Hepatic stellate cell (primary cell): ENCODE measurements at regions not wholly inside any gene's neighbourhood (a gene's known extent, or its start where the extent isn't known, plus 50 kb on each side); places are given as distances from the start of the nearest gene placed in this dataset.
"Not testable (repeated sequence)": the region's sequence is repeated elsewhere in the genome, so short reads cannot be mapped to it uniquely, and the experiment has no call there.

Experiments used
- DNase-seq: peaks from one replicate; pipeline ENCODE4 v3.0.0; 2011; ENCODE audit warnings: low spot score

DNA sequence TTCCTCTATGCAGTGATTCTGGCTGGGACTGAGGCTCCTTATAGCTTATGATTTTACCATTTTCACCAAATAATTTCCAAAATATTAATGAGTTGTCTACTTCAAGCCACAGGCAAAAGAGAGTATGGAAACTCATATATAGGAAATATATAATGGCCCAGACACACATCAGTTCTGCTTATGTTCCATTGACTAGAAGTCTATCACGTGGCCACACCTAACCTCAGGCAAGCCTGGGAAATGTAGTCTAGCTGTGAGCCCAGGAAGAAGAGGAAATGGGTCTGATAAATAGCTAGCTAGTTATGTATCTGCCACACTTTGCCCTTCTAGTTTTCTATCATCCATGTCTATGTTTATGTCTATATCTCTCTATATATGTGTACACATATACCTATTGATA, 195.1 kb downstream of the OTOL1 start:
- no peak for DNase-seq

DNA sequence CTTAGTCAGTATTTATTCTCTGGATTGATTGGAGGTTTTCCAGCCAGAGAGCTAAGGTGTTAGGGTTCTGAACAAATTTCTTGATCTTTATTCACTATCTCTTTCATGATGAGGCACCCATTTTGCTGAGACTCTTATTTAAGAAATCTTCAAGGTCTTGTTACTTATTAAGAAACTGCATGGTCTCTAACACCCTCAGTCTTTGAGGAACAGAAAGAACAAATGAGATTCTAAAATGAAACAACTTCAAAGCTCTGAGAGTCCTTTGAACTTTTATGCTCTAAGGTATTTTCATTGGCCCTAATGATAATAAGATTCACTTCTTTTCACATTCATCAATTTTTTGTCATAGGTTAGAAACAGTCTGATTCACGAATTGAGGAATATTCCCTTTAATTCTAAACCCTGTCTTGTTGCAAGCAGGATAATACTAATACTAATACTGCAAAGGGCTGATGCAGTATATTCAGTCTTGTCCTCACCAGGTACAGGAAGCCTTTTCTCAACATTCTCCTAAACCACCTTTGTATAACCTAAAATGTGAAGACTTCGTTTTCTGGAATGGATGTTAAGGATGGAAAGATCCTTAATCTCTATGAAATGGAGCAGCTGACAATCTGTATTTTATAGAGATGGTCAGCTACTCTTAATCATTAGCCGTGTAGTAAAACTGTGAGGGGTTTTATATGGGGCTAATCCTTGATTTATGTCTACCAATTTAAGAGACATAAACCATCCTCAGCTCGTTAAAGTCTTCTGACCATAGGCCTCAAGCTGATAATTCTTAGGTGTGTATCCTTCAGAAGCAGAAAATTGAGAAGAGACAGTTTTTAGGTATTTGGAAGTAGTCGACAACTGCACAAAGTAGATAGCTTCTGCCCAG, 198.3 kb downstream of the OTOL1 start:
- DNase-seq, result no peak

DNA sequence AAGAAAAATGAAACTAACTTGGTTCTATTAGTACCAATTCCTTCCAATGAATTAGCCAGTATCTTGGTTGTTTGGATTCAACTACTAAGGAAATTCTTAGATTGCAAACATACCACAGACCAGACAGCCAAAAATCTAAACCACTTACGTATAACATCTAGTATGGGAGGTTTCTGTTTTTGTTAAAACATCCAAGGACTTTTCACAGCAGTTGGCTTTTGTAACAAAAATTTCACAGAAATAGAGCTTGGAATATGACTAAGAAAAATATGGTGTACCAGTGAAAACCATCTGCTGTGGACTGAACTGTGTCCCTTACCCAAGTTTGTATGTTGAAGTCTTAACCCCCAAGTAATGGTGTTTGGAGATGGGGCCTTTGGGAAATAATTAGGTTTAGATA, 199.2 kb downstream of the OTOL1 start:
- DNase-seq, result no peak

DNA sequence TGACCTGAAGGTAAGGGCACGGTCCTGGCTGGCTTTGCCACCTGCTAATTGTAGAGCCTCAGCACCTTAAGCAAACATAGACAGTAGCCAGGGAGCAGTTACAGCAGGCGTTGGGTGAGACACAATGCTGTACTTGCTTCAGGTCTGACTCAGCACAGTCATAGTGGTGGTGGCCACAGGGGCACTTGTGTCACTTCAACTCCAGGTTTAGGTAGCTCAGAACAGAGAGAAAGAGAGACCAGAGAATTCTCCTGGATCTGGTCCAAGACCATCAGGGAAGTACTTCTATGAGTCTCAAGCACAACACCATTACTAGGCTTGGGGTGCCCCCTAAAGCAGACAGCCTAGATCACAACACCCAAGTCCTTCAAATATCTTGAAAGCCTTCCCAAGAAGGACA, 204.4 kb downstream of the OTOL1 start:
- DNase-seq, result no peak

DNA sequence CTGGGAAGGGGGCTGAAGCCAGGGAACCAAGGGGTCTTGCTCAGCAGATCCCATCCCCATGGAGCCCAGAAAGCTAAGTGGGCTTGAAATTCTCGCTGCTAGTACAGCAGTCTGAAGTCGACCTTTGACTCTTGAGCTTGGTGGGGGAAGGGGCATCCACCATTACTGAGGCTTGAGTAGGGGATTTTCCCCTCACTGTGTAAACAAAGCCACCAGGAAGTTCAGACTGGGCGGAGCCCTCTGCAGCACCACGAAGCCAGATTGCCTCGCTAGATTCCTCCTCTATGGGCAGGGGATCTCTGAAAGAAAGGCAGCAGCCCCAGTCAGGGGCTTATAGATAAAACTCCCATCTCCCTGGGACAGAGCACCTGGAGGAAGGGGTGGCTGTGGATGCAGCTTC, 210.6 kb downstream of the OTOL1 start:
- DNase-seq, result not testable (repeated sequence)

DNA sequence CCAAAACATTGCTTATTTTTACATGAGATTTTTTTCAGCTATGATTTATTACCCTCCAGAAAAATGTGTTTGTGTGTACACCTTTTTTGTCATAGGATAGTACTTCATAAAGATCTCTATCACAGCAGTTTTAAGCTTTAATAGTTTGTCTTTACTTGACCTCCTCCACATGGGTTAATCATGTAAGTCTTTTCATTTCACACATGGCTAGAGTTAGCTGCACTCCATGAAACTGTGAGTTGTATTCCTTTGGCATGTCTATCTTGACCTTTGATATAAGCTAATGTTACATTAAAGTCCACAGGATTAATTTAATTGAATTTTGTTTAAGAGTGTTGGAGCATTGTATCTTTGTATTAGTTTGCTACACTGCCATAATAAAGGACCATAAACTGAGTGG, 217.1 kb downstream of the OTOL1 start:
- no peak for DNase-seq

DNA sequence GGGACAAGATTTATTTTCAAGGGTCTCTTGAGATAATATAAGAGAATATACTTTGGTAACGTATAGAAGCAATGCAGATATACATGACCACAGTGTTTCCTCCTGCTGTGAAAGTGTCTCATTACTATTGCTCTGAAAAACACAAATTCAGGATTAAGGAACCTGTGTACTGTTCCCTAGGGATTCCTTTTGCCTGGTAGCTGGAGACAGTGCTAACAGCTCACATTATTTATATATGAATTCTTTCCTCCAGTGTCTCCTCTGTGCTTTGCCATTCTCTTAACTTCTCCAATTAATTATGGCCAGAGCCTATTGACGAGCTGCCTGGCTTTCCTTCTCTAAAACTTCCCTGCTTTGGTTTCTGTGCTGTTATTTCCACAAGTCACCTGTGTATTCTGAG, 235.4 kb downstream of the OTOL1 start:
- DNase-seq, result no peak

DNA sequence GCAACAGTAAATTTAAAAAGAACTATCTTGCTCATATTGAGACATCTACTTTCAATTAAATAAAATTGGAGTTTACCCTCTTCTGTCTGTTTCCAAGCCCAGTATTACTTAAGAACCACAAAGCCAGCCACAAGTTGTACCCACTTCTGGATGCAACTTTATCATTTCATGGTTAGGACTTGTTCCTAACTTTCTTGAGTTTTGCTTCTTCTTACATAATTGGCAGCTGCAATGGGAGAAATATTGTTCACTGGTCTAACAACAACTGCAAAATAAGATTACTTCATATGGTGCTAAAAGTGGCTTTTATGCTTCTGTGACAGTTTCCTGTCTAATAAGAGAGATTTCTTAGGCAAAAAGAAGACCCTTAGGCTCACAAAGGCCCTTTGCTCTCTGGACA, 240.6 kb downstream of the OTOL1 start:
- no peak for DNase-seq

DNA sequence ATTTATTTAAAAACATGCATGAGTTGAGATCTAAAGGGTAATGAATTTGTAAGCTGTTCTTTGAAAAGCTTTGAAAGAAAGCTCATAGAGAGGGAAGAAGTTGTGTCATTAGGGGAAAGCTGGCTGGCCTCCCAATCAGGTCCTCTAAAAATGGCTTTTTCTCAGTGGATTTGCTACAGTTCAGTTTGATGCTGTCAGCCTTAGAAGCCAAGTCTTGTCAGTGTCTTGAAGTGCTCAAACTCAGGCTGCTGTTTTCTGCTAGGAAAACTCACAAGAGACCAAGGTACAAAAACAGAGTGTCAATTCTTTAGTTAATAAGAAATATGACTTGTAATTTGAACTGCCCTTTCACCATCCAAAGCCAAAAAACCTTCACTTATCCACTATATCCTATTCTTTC, 243.8 kb downstream of the OTOL1 start:
- no peak for DNase-seq

DNA sequence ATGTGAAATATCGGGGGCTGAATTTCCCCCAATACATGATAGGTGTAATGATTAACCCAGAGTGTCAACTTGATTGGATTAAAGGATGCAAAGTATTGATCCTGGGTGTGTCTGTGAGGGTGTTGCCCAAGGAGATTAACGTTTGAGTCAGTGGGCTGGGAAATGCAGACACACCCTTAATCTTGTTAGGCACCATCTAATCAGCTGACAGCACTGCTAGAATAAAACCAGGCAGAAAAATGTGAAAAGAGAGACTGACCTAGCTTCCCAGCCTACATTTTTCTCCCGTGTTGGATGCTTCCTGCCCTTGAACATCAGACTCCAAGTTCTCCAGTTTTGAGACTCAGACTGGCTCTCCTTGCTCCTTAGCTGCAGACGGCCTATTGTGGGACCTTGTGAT, 247.8 kb downstream of the OTOL1 start:
- DNase-seq, result no peak

DNA sequence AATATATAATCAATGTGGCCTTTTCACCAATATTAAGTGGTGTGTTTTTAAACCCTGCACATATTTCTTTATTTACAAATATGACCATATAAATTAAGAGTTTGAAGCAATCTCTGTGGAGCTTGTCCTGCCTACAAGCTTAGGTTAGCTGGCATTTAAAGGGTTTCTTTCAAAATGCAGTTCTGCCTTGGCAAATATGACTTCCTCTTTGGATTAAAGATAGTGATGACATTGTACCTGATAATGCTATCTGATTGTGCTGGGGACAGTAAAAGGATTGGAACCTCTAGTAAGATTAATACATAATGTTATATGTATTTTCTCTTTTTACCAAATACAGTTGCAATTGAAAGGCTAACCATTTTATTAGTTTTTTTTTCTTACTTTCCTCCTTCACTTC, 249.1 kb downstream of the OTOL1 start:
- no peak for DNase-seq

DNA sequence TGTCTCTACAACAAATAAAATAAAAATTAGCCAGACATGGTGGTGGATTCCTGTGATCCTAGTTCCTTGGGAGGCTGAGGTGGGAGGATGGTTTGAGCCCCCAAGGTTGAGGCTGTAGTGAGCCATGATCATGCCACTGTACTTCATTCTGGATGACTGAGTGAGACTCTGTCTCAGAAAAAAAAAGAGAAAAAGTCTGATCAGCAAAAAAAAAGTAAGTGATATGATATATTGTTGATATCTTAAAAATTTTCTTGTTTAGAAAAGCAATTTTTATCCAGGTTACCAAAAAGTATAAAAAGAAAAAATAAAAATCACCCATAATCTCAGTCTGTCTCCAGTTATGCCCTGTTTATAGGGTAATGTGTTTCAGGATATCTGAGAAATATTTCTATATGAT, 251.4 kb downstream of the OTOL1 start:
- DNase-seq, result no peak

DNA sequence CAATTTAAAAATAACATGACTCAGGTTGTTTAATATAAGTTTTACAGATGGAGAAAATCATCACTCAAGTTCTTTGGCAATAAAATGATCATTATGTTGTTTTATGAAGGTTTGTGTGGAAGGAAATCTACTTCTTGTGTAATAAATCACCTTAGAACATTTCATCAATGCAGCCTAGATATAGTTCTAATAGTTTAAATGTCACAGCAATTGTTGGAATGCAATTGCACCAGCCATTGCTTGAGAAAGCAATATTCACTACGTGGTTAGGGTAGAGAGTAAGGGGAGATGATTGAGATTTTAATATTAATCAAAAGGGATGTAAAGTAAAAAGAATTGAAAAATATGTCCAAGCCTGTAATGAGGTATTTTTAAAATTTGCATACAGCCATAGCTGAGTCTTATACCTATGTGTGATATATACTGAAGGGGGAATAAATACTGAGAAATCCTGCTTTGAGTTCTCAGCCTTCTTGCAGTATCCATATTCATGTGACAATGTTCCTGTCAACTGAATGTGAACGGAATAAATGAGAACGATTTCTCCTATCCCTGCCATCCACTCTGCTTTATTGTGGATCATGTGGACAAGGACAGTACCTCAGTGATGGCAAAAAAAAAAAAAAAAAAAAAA, 257.9 kb downstream of the OTOL1 start:
- DNase-seq, result no peak

DNA sequence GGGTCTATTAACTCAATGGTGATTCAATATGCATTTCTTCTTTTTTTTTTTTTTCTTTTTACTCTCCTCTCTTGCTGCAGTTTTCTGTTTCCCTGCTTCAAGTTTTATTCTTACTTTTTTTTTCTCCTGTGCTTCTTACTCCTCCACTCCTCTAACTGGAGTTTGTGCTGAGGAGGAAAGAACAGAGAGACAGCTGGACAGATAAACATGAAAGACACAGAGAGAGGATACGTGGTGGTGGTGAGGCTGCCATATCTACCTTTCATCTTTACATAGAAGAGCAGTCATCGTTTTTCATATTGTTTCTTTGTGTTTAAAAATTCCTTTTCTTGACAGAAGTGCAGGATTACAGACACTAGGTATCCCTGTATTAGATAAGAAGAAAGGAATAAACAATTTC, 262.8 kb downstream of the OTOL1 start:
- DNase-seq, result no peak

DNA sequence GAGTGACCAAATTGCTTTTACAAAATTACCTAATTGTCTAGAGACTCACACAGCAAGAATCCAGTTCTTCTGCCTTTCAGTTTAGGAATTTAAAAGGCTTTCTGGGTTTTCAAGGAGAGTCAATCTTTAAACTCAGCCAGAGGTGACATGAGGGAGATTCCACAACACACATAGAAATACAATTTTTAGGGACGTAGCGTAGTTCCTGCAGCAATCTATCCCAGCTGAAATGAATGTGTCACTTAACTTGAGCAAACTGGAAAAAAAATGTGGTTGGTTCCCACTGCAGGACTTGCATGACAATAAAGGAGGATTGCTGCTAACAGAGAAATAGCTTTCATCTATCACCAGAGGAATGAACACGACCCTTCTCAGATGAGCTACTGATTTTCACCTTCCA, 269.7 kb downstream of the OTOL1 start:
- no peak for DNase-seq

DNA sequence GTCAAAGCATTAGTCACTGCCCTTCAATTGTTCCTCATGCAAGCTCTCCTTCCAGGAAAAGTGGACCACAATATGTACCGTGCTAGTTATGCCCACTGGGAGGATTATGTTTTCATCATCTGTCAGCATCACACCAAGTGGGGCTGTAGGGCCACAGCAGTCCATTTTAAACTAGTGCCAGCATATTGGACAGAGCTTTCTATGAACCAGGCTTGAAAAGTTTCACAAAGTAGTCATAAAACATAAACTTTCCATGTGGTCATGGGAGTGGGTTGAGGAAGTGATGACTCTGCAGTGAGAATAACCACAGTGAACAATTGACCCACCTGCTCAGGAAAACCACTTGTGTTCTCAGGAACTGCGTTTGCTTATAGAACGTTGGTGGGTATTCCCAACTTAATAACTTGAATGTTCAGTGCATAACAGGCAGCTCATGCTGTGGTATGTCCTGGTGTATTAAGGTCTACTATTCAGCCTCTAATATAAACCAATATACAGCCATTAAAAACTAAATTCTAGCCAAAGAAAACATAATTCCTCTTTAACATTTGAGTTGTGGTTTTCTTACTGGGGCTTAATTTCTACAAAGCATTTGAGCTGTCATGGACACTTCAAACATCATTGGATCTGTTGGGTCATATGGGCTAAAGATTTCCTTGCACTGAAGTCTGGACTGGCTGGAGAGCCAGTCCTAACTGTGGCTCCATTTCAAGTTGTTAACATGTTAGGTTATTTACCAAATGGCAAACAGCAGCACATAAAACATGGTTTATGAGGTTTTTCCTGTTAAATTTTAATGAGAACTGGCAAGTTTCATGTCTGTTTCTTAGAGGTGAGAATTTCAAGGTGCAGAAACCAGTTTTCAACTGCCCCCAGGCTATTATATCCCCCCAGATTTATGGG, 274.1 kb downstream of the OTOL1 start:
- DNase-seq, result no peak

DNA sequence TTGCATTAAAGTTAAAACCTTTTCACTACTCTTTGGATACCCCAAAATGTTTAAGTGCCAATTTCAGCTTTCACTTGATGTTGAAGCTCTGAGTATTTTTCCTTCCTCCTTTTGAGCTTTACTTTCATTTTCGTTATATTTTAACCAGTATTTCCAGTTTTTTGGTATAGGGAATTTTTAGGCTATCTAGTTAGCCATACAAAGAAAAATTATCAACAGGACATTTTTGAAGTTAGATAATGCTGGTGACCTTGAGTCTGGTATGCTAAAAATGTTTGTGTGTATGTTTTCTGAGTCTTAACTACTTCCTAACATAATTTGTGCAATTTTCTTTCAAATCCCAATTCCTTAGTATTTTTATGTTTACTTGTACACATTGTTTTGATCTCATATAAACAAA, 284.8 kb downstream of the OTOL1 start:
- no peak for DNase-seq

DNA sequence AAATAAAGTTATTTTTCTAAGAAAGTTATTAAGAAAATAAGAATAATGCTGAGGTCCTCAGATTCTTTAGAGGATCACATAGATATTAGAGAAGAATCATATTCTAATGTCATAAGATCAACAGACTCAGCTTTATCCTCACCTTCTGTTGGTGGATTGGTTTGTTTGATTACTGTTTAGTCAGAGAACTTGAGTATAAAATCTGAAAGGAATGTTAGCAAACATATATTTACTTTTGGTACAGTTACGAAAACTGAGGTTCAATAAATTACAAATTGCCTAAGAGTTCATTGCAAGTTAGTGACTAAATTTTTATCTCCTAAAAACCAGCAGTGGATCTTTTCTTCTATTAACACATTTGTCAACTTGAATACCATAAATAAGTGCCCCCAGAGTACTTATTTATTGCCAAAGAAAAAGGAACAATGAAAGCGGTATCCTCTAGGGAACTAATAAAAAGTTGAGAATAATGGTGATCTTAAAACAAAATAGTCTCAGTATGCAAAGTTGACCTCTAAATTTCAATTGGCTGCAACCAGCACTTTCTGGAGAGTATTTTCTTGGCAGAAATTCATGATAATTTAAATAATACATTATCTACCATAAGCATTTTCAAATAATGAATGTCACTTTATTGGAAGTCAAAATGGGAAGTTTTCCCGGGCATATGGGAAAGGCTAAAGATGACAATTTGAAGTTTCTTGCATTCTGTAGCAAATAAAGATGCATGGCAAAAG, 296.8 kb downstream of the OTOL1 start:
- DNase-seq, result no peak

DNA sequence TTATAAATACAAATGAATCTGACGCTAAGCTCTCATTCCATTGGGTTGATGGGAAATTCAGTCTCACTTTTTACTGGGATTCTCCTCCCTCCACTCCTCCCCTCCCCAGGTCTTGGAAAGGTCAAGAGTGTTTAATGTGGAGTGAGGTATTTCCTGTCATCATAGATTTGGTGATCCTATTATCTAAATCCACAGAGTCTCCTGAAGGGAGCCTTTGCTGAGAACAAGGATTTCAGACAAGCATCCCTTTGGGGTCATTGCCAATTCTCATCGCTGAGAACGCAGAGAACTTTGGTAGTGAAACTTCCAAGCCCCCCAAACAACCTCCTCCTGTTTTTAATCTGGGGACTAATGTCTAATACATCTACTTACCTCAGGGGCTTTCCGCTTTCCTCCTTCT, 297.9 kb downstream of the OTOL1 start:
- DNase-seq, result no peak

DNA sequence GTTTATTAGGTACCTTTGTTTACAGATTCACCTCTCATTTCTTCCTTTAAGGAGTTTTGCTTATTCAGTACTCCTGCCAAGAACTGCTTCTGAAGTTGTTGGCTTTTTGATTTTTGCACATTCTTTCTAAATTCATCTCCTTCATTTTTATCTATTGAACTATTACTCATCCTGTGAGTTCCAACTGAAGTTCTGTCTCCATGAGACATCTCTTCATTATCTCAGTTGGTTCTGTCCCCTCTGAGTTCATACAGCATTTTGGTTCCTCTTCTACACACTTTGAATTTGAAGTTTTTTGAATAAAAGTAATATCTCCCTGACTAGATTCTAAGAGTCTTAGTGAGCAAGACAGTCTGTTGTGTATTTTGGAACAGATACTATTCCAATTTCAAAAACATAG, 299.7 kb downstream of the OTOL1 start:
- no peak for DNase-seq

DNA sequence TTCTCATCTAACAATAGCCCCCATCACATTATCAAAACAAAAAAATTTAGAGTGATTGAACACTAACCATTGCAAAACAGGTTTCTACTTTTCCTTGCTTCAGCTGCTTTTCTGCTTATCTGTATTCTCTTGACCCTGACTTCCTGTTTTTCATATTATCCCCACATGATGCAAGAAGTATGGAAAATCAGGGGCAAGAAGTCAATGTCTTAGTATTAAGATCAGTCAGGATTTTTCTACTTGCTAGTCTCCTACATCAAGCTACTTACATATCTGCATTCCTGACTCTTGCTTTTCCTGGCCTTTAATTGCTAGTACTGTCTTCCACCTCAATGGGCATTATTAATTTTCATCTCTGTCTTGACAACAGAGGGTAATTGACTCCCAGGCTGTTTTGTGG, 300.2 kb downstream of the OTOL1 start:
- no peak for DNase-seq

DNA sequence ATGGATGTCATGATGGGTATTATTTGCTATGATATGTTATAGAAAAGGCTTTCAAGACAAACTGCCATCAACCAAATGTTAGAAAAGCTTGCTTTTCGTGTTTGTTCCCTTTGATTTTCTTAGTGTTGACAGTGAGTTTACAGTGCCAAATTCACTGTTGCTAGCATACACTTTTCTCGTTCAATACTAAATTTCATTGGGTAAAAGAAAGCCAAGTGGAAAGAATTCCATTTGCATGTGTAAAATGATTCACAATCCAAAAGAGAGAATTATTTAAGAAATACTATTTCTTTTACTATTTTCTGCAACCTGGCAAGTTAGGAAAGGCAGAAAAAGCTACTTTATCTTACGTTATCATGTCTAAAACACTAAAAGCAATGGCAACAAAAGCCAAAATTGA, 301.4 kb downstream of the OTOL1 start:
- no peak for DNase-seq
